ENCODE measurements at regions not wholly inside any gene's neighbourhood (a gene's known extent, or its start where the extent isn't known, plus 50 kb on each side); places are given as distances from the start of the nearest gene placed in this dataset.

GRCh38 chr11:134535029-134536025, 123.3 kb upstream of the B3GAT1 start:
- TF ChIP-seq POLR2A (IDR thresholded peaks at IDR 0.05; ENCODE audit: control extremely low read depth in 1 of 2, low read depth in 2 of 2, low read length in 2 of 2) (no peak), CTCF (IDR thresholded peaks at IDR 0.05; ENCODE audit: control extremely low read depth in 1 of 3, insufficient read depth in 1 of 3, low read depth in 1 of 3, low read length in 3 of 3) (no peak), YY1 (IDR thresholded peaks at IDR 0.05; ENCODE audit: low read depth, low read length) (no peak), SP2 (IDR thresholded peaks at IDR 0.05; ENCODE audit: low read length) (no peak), EZH2 (IDR thresholded peaks at IDR 0.05; ENCODE audit: low read depth, low read length, severe bottlenecking) (no peak)
